CD4-positive, alpha-beta T cell treated with Interleukin-12 subunit alpha and Interleukin-12 subunit beta, for 1 hour (primary cell): ENCODE measurements at regions not wholly inside any gene's neighbourhood (a gene's known extent, or its start where the extent isn't known, plus 50 kb on each side); places are given as distances from the start of the nearest gene placed in this dataset.

Experiments
- DNase-seq: peaks from one replicate; pipeline ENCODE4 v3.0.0-alpha.2; 2020

GRCh38 chr9:115210699-115211098 is 92.7 kb upstream of the TNC start:
- DNase-seq, result no peak

GRCh38 chr9:115211413-115212124 is 93.6 kb upstream of the TNC start:
- no peak for DNase-seq

GRCh38 chr9:115212125-115212605 is 94.2 kb upstream of the TNC start:
- DNase-seq, result no peak

GRCh38 chr9:115212832-115213231 is 94.9 kb upstream of the TNC start:
- DNase-seq, result no peak

GRCh38 chr9:115213818-115214334 is 95.9 kb upstream of the TNC start:
- no peak for DNase-seq

- DNase-seq, result no peak
Measured at GRCh38 chr9:115216873-115217272, 98.9 kb upstream of the TNC start.

GRCh38 chr9:115220319-115221005 is 102.5 kb upstream of the TNC start:
- DNase-seq, result no peak

- DNase-seq, result no peak
Measured at GRCh38 chr9:115223471-115223870, 105.5 kb upstream of the TNC start.

- DNase-seq, result no peak
Measured at GRCh38 chr9:115225459-115226116, 107.6 kb upstream of the TNC start.

GRCh38 chr9:115226152-115226551 is 108.2 kb upstream of the TNC start:
- DNase-seq, result no peak

- DNase-seq, result no peak
Measured at GRCh38 chr9:115229496-115229895, 111.5 kb upstream of the TNC start.

GRCh38 chr9:115230924-115231515 is 113.1 kb upstream of the TNC start:
- no peak for DNase-seq

GRCh38 chr9:115232181-115232774 is 114.3 kb upstream of the TNC start:
- DNase-seq, result no peak

- DNase-seq, result no peak
Measured at GRCh38 chr9:115234094-115234493, 116.1 kb upstream of the TNC start.

GRCh38 chr9:115235221-115235620 is 117.3 kb upstream of the TNC start:
- DNase-seq, result no peak

GRCh38 chr9:115237385-115237998 is 119.5 kb upstream of the TNC start:
- no peak for DNase-seq

- no peak for DNase-seq
Measured at GRCh38 chr9:115240676-115241075, 122.7 kb upstream of the TNC start.

- no peak for DNase-seq
Measured at GRCh38 chr9:115241641-115242040, 123.7 kb upstream of the TNC start.

GRCh38 chr9:115249488-115249887 is 131.5 kb upstream of the TNC start:
- DNase-seq, result no peak

- no peak for DNase-seq
Measured at GRCh38 chr9:115250621-115251032, 132.7 kb upstream of the TNC start.

- no peak for DNase-seq
Measured at GRCh38 chr9:115254287-115255180, 136.6 kb upstream of the TNC start.
